HG02884 (cell line): ENCODE measurements at regions not wholly inside any gene's neighbourhood (a gene's known extent, or its start where the extent isn't known, plus 50 kb on each side); places are given as distances from the start of the nearest gene placed in this dataset.
"Not testable (repeated sequence)": the region's sequence is repeated elsewhere in the genome, so short reads cannot be mapped to it uniquely, and the experiment has no call there.

Experiments
- ATAC-seq: cut with Tn5 transposase; IDR thresholded peaks from one replicate; pipeline ENCODE4 v1.9.1; 2021; ENCODE audit warnings: mild to moderate bottlenecking, moderate library complexity; ENCODE audit not compliant: unreplicated experiment

- ATAC-seq: no peak
Observed at GRCh38 chr15:20272422-20273184, 269.0 kb downstream of the GOLGA6L6 start.

GRCh38 chr15:20271647-20272046 lies 270.0 kb downstream of the GOLGA6L6 start:
- no peak for ATAC-seq

GRCh38 chr15:20269956-20270355 lies 271.6 kb downstream of the GOLGA6L6 start:
- ATAC-seq: not testable (repeated sequence)

GRCh38 chr15:20267996-20268395 lies 273.6 kb downstream of the GOLGA6L6 start:
- ATAC-seq: not testable (repeated sequence)

GRCh38 chr15:20267051-20267730 lies 274.4 kb downstream of the GOLGA6L6 start:
- not testable (repeated sequence) for ATAC-seq

DNA sequence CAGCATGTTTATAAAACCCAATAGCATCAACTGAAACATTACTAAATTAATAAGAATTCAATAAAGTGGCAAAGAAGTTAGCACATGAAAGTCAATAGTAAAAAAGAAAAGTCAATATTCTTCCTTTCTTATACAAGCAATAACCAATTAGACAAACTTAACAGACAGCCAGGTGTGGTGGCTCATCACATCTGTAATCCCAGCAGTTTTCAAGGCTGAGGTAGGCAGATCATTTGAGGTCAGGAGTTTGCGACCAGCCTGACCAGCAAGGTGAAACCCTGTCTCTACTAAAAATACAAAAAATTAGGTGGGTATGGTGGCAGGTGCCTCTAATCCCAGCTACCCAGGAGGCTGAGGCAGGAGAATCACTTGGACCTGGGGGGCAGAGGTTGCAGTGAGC lies 275.9 kb downstream of the GOLGA6L6 start:
- ATAC-seq: not testable (repeated sequence)

GRCh38 chr15:20261321-20262280 lies 280.0 kb downstream of the GOLGA6L6 start:
- not testable (repeated sequence) for ATAC-seq

DNA sequence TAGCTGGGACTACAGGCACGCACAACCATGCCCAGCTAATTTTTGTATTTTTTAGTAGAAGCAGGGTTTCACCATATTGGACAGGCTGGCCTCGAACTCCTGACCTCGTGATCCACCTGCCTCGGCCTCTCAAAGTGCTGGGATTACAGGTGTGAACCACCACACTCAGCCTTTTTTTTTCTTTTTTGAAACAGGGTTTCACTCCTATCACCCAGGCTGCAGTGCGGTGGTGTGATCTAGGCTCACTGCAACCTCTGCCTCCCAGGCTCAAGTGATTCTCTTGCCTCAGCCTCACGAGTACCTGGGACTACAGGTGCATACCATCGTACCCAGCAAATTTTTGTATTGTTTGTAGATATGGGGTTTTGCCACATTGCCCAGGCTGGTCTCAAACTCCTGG lies 280.9 kb downstream of the GOLGA6L6 start:
- ATAC-seq: not testable (repeated sequence)

DNA sequence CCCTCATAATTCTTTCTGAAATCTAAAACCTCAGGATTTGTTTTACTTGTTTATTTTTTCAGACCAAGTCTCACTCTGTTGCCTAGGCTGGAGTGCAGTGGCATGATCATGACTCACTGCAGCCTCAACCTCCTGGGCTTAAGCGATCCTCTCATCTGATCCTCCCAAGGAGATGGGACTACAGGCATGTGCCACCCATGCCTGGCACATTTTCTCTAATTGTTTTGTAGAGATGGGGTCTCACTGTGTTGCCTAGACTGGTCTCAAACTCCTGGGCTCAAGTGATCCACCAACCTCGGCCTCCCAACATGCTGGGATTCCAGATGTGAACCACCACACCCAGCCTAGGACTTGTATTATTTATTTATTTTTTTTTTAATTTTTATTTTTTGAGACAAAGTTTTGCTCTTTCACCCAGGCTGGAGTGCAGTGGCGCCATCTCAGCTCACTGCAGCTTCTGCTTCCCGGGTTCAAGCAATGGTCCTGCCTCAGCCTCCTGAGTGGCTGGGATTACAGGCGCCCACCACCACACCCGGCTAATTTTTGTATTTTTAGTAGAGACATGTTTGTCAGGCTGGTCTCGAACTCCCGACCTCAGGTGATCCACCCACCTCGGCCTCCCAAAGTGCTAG lies 281.9 kb downstream of the GOLGA6L6 start:
- ATAC-seq: not testable (repeated sequence)

DNA sequence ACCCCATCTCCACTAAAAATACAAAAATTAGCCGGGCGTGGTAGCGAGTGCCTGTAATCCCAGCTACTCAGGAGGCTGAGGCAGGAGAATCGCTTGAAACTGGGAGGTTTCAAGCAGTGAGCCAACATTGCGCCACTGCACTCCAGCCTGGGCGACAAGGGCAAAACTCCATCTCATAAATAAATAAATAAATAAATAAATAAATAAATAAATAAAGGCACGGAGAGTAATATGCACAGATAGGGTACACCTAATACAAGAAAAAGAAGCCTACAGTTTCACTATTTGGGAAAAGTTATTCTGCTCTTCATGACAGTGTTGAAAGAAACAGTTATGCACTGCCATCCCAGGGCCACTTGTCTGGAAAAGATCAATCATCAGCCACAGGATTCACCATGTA lies 285.2 kb downstream of the GOLGA6L6 start:
- not testable (repeated sequence) for ATAC-seq

DNA sequence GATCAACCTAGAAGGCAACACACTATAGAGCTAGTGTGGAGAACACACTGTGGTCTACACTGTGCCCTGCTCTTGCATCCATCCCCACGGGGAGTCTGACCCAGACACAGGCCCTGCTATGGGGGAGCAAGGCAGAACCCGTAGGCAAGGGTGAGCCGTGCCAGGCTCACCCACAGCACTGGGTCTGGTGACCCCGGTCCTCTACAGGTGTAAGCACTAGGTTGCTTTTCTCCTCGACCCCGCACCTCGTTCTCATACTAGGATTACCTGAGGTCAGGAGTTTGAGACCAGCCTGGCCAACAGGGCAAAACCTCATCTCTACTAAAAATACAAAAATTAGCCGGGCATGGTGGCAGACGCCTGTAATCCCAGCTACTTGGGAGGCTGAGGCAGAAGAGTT lies 286.0 kb downstream of the GOLGA6L6 start:
- ATAC-seq: not testable (repeated sequence)

GRCh38 chr15:20253047-20253615 lies 288.5 kb downstream of the GOLGA6L6 start:
- not testable (repeated sequence) for ATAC-seq

GRCh38 chr15:20252040-20252439 lies 289.6 kb downstream of the GOLGA6L6 start:
- not testable (repeated sequence) for ATAC-seq

DNA sequence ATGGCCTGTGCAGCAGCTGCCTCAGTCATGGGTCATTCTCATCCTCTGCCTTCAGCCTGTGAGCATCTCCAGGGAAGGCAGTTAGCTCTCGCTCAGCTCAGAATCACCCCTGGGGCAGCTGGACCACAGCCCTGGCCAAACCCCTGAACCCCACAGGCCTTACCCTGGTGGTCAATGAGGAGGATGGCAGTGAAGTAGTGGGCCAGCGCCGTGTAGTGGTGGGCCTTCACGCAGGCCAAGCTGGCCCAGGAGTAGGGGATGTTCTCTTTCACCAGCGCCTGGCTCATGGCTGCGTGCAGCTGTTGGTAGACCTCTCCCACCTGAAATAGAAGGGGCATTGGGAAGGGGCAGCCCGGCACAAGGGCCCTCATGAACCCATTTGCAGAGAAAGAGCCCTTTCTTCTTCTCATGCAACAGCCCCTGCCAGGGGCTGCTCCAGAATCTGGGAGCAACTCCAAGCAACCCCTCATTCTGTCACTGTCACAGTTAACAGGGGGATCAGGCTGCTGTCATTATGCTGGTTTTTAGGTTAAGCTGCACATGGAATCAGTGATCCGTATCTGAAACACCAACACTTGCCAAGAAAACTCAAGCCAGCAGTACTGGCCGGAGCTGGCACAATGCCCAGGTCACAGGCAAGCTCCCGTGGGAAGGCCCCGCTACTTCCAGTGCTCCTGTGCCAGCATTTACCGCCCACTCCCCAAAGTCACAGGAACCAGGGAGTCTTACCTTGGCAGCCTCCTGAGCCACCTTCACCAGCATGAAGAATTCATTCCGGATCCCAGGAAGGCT lies 290.2 kb downstream of the GOLGA6L6 start:
- not testable (repeated sequence) for ATAC-seq

- ATAC-seq: not testable (repeated sequence)
Observed at GRCh38 chr15:20250206-20250605, 291.4 kb downstream of the GOLGA6L6 start.

DNA sequence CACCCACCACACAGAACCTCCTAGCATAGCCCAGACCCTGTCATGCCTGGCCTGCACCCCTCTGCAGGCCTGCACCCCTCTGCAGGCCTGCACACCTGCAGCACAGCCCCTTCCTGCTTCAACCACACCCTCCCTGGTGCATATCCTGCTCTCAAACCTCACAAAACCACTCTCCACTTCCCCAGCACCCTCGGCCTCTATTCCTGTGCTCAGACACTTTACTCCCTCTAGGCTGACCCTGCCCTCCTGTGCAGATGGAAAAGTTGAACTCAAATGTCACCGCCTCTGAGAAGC lies 292.0 kb downstream of the GOLGA6L6 start:
- not testable (repeated sequence) for ATAC-seq

DNA sequence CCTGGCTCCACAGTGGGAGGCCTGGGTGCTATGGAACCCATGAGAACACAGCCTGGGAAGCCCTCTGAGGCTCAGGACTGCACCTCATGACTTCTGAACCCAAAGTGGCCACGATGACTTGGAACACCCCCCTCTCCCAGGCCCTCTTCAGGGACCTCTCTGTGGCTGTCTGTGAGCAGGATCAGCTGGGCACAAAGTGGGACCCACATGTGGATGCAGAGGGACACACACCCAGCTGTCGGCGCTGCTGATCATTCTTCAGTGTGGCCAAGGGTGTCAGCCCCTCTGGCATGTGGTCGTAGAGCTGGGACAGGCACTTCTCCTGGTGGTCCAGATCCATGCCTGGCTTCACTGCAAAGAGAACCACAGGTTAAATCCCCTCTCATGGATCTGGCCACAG lies 293.2 kb downstream of the GOLGA6L6 start:
- not testable (repeated sequence) for ATAC-seq

GRCh38 chr15:20247137-20247536 lies 294.5 kb downstream of the GOLGA6L6 start:
- not testable (repeated sequence) for ATAC-seq

GRCh38 chr15:20246624-20247023 lies 295.0 kb downstream of the GOLGA6L6 start:
- not testable (repeated sequence) for ATAC-seq

DNA sequence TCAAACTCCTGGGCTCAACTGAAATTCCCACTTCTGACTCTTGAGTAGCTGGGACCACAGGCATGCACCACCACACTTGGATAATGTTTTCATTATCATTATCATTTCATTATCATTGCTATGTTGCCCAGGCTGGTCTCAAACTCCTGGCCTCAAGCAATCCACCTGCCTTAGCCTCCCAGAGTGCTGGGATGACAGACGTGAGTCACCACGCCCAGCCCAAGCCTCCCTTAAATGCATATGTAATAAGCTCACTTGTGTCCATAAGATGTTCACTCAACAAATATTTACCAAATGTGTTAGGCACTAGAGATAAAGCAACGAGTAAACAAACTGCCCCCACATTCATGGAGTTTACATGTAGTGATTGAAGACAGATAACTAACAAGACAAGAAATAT lies 295.7 kb downstream of the GOLGA6L6 start:
- ATAC-seq: not testable (repeated sequence)
